NCI-H460 (cell line): ENCODE measurements at regions not wholly inside any gene's neighbourhood (a gene's known extent, or its start where the extent isn't known, plus 50 kb on each side); places are given as distances from the start of the nearest gene placed in this dataset.
A peak's percentile ranks its signal among the peaks of the same experiment; 100 is the strongest.
"Not testable (repeated sequence)": the region's sequence is repeated elsewhere in the genome, so short reads cannot be mapped to it uniquely, and the experiment has no call there.

Experiments
- DNase-seq: peaks from one replicate; pipeline ENCODE4 v3.0.0-alpha.2; 2016; ENCODE audit warnings: low read depth; ENCODE audit errors: extremely low read depth

DNA sequence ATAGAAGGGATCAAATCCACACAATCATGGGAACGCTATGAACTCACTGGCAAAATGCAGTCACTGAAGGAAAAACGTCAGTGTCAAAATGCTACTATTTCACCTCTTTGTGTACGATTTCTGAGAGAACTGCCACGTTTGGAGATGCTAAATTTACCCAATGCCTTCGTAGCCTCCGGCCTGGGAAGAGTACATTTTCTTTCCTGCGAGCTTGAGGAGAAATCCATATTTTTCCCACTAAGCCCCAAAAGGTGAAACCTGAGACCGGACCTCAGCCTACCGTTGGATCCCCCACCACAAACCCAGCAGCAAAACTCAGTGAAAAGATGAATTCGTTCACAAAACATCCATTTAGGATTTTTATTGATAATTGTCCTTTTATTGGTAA is 131.7 kb downstream of the GPX5 start:
- DNase-seq: no peak

DNA sequence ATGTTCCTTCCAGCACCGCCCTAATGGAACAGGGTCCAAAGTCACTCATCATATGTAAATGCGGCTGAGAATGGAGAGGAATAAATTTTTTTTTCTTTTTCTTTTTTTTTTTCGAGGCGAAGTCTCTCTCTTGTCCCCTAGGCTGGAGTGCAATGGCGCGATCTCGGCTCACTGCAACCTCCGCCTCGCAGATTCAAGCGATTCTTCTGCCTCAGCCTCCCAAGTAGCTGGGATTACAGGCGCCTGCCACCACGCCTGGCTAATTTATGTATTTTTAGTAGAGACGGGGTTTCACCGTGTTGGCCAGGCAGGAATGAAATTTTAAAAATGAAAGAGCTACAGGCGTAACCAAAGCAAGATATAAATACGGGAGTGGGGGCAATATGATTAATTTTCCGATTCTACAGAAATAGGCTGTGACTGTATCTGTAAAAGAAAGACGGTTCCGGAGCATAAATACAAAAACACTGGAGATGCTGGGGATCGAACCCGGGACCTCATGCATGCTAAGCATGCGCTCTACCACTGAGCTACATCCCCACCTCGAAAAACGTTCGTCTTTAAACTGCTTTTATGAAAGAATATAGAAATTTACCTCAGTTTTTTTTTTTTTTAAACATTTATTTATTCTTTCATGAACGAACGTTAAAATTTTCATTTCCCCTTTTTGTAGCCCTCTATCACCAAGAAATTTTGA is 132.2 kb downstream of the GPX5 start:
- peak; percentile 43 for DNase-seq

DNA sequence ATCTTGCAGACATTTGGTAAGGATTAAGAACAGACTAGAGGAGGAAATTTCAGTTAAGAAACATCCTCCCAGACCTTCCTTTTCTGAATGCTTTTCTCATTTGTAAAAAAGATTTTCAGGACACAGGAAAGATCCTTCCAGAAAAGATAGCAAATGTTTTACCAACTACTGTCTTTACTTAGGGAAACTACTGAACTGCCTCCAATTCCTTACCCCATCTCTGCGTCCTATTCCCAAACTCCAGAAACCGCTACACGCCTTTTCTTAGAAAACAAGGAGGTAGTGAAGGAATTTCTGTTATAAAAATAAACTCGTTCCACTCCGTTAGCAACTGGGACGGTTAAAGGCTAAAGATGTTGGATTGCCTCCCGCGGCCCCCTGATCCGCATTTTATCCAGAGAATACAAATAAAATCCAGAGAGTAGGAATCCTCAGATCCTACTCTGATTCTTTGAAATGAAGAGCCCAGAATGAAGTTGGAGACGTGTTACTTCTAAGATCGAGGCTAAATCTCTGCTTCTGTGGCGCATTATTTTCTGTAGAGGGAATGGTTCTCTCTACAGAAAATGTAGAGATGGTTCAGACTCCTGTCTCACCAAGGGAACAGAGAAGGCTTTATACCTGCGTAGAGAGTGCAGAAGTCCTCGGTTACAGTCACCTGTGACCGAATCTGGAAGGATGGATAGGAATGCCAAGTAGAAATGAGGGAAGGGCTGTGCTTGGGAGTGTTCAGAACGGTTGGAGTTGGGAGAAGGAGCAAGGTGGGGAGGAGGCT is 133.0 kb downstream of the GPX5 start:
- DNase-seq: no peak

DNA sequence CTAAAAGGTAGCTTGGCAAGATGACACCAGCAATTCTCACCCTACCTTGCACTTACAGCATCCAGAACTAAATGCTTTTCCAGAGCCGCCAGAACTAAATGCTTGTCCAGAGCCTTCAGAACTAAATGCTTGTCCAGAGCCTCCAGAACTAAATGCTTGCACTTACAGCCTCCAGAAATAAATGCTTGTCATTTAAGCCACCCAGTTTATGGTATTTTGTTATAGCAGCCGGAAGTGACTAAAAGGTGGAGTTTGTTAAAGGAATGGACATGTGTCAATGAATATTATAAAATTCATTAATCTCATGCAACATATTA is 133.5 kb downstream of the GPX5 start:
- no peak for DNase-seq

DNA sequence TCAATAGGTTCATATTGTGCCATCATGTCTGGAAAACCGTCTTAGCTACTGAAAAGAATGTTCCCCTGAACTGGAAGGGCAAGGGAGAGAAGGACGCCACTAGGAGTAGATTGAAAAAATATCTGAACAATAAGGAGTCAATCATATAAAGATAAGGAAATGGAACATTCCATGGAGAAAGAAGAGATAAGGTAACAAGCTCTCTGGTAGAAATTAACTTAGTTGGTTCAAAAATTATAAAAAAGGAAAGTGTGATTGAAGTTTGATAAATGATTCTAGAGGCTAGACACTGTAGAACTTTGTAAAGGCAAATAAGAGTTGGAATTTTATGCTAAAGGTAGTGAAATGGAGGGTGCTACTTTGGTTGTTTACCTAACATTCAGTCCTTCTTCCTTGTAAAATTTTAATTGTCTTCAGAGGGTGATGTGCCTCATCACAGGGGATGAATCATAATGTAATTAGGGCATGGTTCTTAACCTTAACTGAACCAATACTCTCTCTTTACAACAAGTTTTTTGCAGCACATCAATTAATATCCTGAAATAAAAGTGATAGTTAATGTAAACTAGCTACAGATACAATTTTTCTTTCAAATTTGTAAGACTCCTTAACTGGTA is 135.5 kb downstream of the GPX5 start:
- DNase-seq: no peak

DNA sequence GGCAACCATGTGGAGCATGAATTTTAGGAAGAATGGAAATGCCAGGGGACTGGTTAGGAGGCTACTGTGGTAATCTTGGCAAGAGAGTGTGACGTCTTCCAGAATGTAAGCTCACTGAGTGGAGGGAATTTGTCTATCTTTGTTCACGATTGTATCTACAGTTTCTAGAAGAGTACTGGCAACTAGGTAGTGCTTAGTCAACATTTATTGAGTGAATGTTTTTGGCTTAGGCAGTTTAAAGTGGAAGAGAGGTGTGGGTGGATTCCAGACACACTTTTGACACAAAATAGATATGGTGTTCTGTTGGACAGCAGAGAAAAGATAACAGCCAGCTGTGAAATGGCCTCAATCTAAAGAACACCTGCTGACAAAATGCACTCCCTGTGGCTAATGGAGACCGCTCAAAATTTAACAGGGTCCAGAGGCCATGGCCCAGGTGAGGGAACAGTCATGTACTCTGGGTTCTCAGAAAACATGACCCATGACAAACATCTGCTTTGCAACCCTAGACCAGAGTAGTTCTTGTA is 139.3 kb downstream of the GPX5 start:
- DNase-seq: no peak

DNA sequence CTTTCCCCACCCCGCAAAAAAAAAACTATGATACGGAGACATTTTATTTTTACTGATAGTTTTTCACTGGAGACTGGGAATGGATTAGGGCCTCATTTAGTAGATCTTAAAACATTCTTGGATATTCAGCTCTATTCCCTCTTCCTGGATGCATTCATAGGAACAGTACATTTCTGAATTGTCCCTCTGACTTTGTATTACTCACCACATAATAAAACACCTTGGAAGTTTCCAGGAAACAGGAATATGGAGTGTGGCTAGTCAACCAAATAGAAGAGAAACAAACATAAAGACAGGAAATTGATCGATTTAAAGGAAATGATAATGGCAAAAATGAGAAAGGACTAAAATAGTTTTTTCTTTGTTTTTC is 147.7 kb downstream of the GPX5 start:
- DNase-seq: no peak

DNA sequence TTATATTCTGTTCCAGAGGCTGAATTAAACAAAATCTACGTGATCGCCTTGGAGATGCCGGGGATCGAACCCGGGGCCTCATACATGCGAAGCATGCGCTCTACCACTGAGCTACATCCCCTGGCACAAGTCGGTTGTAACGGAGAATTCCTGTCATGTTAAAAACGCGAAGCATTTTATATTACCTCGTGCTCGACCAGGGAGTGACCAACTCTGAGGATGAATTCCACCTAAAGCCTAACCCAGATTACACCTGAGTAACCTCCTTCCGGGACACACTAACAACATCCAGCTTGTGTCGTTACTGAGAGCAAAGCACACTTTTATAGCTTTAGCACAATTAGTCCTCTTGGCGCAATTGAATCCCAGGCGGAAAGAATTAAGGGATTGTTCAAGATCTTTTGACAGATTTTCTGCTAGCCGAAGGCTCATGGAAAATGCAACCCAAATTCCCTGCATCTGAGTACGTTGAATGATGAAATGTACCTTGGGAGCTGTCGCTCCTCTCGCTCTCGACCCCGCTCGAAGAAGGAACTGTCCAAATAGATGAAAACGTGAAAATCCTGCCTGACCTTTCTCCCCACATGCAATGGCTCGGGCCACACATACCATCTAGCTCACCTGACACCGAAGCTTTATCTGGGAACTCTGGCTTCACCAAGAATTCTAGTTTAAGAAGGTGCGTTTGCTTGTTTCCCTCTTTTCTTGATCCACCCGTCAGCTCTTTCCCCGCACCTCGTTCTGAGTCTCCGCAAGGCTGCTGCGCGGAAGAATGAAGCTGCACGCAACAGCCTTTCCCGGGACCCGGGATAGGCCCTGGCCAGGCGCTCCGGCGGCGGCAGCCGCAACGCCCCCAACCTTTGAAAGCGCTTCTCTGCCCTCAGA is 148.3 kb downstream of the GPX5 start:
- DNase-seq: peak; percentile 59

DNA sequence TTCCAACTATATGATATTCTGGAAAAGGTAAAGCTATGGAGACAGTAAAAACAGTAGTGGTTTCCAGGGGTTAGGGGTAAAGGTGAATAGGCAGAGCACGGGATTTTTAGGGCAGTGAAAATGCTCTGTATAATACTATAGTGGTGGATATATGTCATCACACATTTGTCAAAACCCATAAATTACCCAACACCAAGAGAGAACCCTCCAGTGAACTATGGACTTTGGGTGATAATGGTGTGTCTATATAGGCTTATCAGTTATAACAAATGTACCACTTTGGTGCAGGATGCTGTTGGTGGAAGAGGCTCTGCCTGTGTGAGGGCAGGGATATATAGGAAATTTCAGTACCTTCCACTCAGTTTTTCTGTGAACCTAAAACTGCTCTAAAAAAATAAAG is 149.9 kb downstream of the GPX5 start:
- DNase-seq: no peak

DNA sequence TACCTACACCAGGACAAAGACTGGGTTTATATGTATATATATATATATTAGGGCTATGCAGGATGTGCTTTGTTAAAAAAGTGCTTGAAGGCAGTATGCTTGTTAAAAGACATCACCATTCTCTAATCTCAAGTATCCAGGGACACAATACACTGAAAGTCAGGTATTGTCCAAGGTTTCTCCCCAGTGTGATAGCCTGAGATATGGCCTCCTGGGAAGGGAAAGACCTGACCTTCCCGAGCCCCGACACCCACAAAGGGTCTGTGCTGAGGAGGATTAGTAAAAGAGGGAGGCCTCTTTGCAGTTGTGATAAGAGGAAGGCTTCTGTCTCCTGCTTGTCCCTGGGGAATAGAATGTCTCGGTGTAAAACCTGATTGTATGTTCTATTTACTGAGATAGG is 156.9 kb downstream of the GPX5 start:
- no peak for DNase-seq

DNA sequence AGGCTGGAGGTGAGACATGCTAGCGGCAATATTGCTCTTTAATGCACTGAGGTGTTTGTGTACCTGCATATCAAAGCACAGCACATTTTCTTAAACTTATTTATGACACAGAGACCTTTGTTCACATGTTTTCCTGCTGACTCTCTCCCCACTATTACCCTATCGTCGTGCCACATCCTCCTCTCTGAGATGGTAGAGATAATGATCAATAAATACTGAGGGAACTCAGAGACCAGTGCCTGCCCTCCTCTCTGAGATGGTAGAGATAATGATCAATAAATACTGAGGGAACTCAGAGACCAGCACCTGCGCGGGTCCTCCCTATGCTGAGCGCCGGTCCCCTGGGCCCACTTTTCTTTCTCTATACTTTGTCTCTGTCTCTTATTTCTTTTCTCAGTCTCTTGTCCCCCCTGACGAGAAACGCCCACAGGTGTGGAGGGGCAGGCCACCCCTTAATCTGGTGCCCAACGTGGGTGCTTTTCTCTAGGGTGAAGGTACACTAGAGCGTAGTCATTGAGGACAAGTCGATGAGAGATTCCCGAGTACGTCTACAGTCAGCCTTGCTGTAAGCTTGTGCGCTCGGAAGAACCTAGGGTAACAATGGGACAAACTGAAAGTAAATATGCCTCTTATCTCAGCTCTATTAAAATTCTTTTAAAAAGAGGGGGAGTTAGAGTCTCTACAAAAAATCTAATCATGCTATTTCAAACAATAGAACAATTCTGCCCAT is 157.4 kb downstream of the GPX5 start:
- DNase-seq: not testable (repeated sequence)

DNA sequence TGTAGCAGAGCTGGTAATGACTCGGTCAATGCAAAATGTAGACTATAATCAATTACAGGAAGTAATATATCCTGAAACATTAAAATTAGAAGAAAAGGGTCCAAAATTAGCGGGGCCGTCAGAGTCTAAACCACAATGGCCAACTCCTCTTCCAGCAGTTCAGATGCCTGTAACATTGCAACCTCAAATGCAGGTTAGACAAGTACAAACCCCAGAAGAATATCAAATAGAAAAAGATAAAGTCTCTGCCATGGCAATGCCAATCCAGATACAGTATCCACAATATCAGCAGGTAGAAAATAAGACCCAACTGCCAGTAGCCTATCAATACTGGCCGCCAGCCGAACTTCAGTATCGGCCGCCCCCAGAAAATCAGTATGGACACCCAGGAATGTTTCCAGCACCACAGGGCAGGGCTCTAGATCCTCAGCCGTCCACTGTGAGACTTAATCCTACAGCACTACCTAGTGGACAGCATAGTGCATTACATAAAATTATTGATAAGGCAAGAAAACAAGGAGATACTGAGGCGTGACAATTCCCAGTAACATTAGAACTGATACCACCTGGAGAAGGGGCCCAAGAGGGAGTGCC is 158.4 kb downstream of the GPX5 start:
- DNase-seq: peak; percentile 67

DNA sequence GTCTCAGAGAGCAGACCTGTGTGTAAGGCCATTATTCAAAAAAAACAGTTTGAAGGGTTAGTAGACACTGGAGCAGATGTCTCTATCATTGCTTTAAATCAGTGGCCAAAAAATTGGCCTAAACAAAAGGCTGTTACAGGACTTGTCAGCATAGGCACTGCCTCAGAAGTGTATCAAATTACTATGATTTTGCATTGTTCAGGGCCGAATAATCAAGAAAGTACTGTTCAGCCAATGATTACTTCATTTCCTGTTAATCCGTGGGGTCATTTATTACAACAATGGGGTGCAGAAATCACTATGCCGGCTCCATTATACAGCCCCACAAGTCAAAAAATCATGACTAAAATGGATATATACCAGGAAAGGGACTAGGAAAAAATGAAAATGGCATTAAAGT is 160.3 kb downstream of the GPX5 start:
- DNase-seq: not testable (repeated sequence)

DNA sequence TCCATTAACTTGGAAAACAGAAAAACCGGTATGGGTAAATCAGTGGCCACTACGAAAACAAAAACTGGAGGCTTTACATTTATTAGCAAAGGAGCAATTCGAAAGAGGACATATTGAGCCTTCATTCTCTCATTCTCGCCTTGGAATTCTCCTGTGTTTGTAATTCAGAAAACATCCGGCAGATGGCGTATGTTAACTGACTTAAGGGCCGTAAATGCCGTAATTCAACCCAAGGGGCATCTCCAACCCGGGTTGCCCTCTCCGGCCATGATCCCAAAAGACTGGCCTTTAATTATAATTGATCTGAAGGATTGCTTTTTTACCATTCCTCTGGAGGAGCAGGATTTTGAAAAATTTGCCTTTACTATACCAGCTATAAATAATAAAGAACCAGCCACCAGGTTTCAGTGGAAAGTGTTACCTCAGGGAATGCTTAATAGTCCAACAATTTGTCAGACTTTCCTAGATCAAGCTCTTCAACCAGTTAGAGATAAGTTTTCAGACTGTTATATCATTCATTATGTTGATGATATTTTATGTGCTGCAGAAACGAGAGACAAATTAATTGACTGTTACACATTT is 160.9 kb downstream of the GPX5 start:
- peak; percentile 72 for DNase-seq

DNA sequence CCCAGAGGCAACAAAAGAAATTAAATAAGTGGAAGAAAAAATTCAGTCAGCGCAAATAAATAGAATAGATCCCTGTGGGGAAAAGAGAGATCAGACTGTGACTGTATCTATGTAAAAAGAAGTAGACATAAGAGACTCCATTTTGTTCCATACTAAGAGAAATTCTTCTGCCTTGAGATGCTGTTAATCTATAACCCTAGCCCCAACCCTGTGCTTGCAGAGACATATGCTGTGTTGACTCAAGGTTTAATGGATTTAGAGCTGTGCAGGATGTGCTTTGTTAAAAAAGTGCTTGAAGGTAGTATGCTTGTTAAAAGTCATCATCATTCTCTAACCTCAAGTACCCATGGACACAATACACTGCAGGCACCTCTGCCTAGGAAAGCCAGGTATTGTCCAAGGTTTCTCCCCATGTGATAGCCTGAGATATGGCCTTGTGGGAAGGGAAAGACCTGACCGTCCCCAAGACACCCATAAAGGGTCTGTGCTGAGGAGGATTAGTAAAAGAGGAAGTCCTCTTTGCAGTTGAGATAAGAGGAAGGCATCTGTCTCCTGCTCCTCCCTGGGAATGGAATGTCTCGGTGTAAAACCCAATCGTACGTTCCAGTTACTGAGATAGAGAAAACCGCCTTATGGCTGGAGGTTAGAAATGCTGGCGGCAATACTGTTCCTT is 161.8 kb downstream of the GPX5 start:
- not testable (repeated sequence) for DNase-seq

DNA sequence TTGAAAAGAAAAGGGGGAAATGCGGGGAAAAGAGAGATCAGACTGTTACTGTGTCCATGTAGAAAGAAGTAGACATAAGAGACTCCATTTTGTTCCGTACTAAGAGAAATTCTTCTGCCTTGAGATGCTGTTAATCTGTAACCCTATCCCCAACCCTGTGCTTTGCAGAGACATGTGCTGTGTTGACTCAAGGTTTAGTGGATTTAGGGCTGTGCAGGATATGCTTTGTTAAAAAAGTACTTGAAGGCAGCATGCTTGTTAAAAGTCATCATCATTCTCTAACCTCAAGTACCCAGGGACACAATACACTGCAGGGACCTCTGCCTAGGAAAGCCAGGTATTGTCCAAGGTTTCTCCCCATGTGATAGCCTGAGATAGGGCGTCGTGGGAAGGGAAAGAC is 166.3 kb downstream of the GPX5 start:
- not testable (repeated sequence) for DNase-seq

DNA sequence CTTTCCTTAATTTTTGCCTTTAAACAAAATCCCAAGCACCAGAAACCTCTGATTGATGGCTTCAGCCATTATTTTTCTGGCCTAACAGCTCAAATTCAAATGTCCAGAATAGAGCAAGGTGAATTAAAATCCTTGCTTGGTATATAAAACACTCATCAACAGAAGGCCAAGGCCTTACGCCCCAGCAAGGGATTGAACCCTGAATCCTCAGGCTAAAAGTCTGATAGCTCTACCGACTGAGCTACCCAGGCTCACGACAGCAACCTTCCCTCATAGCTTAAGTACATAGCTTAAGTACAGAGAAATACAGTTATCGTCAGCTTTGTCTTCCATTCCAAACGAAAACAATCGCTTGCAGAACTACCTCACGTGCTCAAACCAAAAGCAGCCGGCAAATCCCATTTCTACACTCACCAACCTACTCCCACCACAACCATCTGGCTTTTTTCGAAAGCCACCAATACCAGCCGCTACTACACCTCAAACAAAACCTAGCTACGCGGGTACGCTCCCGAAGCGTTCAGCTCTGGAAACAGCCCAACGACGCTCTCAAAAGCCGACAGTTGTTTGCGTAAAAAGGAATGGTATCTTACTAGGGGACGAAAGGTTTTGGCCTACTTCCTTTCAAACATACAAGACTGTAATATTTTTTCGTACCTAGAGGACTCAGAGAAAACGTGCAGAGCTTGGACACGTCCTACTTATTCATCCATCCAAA is 167.5 kb downstream of the GPX5 start:
- no peak for DNase-seq

DNA sequence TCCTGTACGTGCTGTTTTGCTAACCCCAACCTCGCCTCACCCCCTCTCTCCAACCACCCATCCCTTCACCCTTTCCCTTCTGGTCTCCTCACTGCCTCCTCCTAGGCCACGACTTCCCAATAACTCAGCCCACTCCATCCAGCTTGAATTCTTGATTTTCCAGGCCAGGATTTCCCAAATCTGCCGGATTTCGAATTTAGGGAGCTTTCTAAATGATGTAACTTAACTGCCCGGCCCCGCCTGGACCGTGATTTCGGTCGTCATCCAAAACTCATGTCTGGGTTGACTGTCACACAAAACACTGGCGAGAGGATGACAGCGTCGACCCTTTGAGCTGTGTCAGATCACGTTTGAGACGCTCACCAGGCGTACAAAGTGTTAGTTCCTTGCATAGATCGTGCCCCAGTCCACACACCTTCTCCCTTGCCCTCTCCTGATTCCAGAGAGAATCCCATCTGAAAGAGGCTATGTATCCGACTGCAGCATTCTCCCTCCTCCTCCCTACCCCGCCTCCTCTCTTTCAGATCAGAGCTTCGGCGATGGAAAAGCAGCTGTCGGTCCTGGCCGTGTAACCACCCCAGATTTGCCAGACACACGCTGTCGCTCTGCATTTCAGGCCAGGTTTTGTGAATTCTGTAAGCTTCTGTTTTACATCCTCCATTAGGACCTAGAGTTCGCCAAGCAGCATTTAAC is 168.2 kb downstream of the GPX5 start:
- DNase-seq: no peak
